Upper lobe of right lung (tissue), 1 donor: ENCODE measurements at regions not wholly inside any gene's neighbourhood (a gene's known extent, or its start where the extent isn't known, plus 50 kb on each side); places are given as distances from the start of the nearest gene placed in this dataset.

Experiments
- ATAC-seq: fragments of 200-7000 bp; cut with Tn5 transposase; one replicate; pipeline ENCODE4 v1.9.1; 2020; ENCODE audit warnings: mild to moderate bottlenecking, moderate library complexity
- DNase-seq: peaks from one replicate; pipeline ENCODE4 v3.0.0-alpha.2; 2020
- H3K27ac ChIP-seq: fragments of 200-600 bp; one replicate; pipeline ENCODE4 v1.8.0; 2022
- H3K27me3 ChIP-seq: fragments of 200-600 bp; one replicate; pipeline ENCODE4 v1.8.0; 2022; ENCODE audit warnings: mild to moderate bottlenecking
- H3K36me3 ChIP-seq: fragments of 200-600 bp; one replicate; pipeline ENCODE4 v1.8.0; 2022
- H3K4me1 ChIP-seq: fragments of 200-600 bp; one replicate; pipeline ENCODE4 v1.8.0; 2022
- H3K4me3 ChIP-seq: fragments of 200-600 bp; one replicate; pipeline ENCODE4 v1.8.0; 2022; ENCODE audit warnings: mild to moderate bottlenecking
- H3K9me3 ChIP-seq: fragments of 200-600 bp; one replicate; pipeline ENCODE4 v1.8.0; 2022
- intact Hi-C: fragments of 100-400 bp; cut with DNase I; formaldehyde crosslinking; loops from one replicate; pipeline ENCODE4 v1.11.0; 2022
- TF ChIP-seq, protein P1 (sequence below): fragments of 200-600 bp; IDR thresholded peaks from one replicate; pipeline ENCODE4 v1.8.0; 2022; ENCODE audit warnings: antibody characterized with exemption
- donor health status: DM: no; HTN: yes; CAD: no; lungs with severe emphysema.

DNA sequence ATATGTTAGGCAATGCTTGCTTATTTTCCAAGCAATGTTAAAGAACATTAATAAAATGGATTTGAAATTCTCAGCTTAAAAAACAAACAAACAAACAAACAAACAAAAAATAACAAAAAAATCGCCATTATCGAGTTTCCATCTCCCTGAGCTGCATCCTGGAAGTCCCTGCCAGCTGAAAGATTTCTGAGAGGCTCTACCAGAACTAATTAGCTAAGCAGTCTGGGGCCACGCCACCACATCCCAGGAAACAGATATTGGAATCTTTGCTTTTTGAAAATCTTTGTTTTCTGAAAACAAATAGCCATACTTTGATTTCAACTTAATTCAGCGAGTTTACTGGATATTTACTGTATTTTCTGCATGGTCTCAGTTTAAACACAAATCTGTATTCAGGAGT lies 143.6 kb downstream of the LSMEM1 start:
- Histone ChIP-seq H3K4me1 (no peaks in the 10 kb centered on the region), H3K27ac (no peak overlapping the region), H3K4me3 (no peak overlapping the region), H3K9me3 (no peaks in the 10 kb centered on the region), H3K27me3 (no peaks in the 10 kb centered on the region), H3K36me3 (no peaks in the 10 kb centered on the region)
- TF ChIP-seq, protein P1, sequence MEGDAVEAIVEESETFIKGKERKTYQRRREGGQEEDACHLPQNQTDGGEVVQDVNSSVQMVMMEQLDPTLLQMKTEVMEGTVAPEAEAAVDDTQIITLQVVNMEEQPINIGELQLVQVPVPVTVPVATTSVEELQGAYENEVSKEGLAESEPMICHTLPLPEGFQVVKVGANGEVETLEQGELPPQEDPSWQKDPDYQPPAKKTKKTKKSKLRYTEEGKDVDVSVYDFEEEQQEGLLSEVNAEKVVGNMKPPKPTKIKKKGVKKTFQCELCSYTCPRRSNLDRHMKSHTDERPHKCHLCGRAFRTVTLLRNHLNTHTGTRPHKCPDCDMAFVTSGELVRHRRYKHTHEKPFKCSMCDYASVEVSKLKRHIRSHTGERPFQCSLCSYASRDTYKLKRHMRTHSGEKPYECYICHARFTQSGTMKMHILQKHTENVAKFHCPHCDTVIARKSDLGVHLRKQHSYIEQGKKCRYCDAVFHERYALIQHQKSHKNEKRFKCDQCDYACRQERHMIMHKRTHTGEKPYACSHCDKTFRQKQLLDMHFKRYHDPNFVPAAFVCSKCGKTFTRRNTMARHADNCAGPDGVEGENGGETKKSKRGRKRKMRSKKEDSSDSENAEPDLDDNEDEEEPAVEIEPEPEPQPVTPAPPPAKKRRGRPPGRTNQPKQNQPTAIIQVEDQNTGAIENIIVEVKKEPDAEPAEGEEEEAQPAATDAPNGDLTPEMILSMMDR, result no peak
- ATAC-seq, result no peak
- no peak for DNase-seq
- intact Hi-C loops, result no loop called here

DNA sequence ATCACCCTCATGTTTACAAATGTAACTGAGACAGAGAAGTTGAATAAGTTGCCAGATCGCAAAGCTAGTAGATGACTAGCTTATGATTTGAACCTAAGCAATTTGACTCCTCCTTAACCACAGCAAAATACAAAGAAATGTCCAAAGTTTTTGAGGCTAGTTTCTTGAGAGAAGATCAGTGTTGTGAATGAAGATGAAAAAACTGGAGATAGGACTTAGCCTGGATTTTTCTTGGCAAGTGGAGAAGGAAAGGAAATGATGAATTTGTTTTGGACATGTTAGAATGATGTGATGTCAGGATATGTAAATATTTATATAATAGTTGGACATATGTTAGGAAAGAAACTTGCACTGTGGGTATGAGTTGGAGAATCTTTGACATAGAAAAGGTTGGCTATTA lies 149.8 kb downstream of the LSMEM1 start:
- H3K27ac ChIP-seq, result no peak overlapping the region
- H3K4me1 ChIP-seq, result no peaks in the 10 kb centered on the region
- H3K27me3 ChIP-seq, result no peaks in the 10 kb centered on the region
- no peaks in the 10 kb centered on the region for H3K9me3 ChIP-seq
- intact Hi-C loops, result no loop called here
- H3K36me3 ChIP-seq, result no peaks in the 10 kb centered on the region
- H3K4me3 ChIP-seq, result no peak overlapping the region
- ATAC-seq, result no peak
- TF ChIP-seq, protein P1, result no peak
- no peak for DNase-seq

DNA sequence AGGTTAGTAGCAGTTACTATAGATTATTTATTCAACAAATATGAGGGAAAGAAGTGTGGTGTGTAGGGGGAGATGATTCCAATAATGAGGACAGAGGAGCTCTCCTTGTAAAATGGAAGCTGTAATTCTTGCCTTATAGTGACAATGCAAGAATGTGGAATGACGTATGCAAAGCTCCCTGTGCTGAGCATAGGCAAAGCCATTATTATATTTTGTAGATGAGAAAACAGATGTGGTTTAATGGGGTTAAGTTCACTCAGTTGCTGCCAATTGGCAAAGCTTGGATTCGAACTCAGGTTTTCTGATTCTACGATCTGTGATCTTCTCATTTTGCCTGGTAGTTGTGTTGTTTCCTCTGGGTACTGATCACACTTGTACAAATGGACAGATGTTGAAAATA lies 153.3 kb downstream of the LSMEM1 start:
- H3K4me3 ChIP-seq, result no peak overlapping the region
- no peaks in the 10 kb centered on the region for H3K9me3 ChIP-seq
- no peaks in the 10 kb centered on the region for H3K4me1 ChIP-seq
- H3K36me3 ChIP-seq, result no peaks in the 10 kb centered on the region
- no peak overlapping the region for H3K27ac ChIP-seq
- intact Hi-C loops, result no loop called here
- no peak for DNase-seq
- TF ChIP-seq, protein P1, result no peak
- H3K27me3 ChIP-seq, result no peaks in the 10 kb centered on the region
- no peak for ATAC-seq

DNA sequence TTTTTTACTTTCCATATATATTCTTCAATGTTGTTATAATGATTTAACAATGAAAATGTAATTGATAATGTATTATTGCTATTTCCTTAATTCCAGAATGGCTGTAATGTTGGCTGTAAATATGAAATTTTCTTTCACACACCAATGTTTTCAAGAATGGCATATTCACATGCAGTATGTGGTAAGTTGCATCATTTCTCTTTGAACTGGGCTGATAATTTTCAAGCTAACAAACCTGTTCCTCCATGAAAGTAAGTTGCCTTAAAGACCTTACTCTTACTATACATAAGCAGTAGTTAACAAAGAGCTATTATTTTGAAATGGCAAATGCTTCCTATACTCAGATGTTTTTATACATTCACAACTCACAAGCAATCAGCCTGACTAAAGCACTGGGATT lies 154.5 kb downstream of the TMEM168 start:
- Histone ChIP-seq H3K27me3 (no peaks in the 10 kb centered on the region), H3K36me3 (no peaks in the 10 kb centered on the region), H3K4me1 (no peaks in the 10 kb centered on the region), H3K4me3 (no peak overlapping the region), H3K9me3 (no peaks in the 10 kb centered on the region), H3K27ac (no peak overlapping the region)
- TF ChIP-seq, protein P1, result no peak
- ATAC-seq (no peak), DNase-seq (no peak)
- intact Hi-C loops, result no loop called here

DNA sequence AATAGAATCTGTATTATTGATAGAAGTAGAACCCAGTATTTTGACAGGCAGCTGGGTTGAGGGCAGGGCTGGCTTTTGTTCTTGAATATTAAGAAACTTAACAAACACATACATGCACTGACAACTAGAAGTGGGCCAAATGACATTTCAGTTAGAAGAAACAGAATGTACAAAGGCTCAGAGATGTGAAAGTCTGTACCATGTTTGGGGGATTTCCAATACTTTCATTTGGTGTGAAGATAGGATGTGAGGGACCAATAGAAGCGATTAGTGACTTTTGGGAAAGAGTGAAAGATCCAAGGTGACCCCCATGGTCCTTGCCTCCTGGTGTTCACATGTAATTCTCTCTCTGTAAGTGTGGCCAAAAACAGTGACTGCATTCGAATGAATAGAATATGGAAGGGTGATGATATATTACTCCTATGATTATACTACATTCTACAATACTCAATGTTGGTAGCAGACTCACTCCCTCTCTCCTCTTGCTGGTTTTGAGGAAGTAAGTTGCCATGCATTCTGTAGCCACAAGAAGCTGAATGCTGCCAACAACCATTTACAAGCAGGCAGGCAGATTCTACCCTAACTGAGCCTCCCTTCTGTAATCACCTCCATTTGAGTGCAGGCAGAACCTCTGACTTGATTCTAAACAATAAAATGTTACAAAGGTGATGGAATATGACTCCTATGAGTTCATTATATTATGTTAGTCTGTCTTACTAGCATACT lies 151.4 kb downstream of the TMEM168 start:
- H3K4me1 ChIP-seq, result no peaks in the 10 kb centered on the region
- TF ChIP-seq, protein P1, result no peak
- DNase-seq (no peak), ATAC-seq (no peak)
- H3K9me3 ChIP-seq, result no peaks in the 10 kb centered on the region
- no peaks in the 10 kb centered on the region for H3K27me3 ChIP-seq
- no peak overlapping the region for H3K4me3 ChIP-seq
- intact Hi-C loops, result no loop called here
- no peak overlapping the region for H3K27ac ChIP-seq
- H3K36me3 ChIP-seq, result no peaks in the 10 kb centered on the region

DNA sequence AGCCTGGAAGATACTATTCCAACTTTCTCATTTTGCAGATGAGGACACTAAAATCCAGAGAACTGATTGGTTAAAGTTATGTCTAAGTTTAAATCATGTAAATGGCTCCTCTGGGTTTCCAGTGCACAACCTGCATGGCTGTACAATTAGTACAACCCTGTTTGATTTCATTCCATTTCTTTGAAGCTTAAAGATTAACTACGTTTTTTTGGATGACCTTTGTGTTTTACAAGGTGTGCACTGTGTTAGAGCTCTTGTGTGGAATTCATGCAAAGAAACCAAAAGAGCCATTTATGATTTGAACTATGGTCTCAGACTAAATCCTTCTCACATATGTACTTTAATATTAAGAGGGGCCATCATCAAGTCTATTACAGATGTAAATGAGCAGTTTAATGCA lies 149.5 kb downstream of the TMEM168 start:
- no peak for ATAC-seq

More for the DNA sequence above, 149.5 kb downstream of the TMEM168 start:
- no peaks in the 10 kb centered on the region for H3K4me1 ChIP-seq
- no peaks in the 10 kb centered on the region for H3K36me3 ChIP-seq
- no peak for DNase-seq
- no peak overlapping the region for H3K27ac ChIP-seq
- no peaks in the 10 kb centered on the region for H3K9me3 ChIP-seq
- intact Hi-C loops, result no loop called here
- no peak overlapping the region for H3K4me3 ChIP-seq
- no peaks in the 10 kb centered on the region for H3K27me3 ChIP-seq
- TF ChIP-seq, protein P1, result no peak
